Psoas muscle (tissue), 7 donors: ENCODE measurements at regions not wholly inside any gene's neighbourhood (a gene's known extent, or its start where the extent isn't known, plus 50 kb on each side); places are given as distances from the start of the nearest gene placed in this dataset.

ENCODE experiments used
- ATAC-seq, 4 donors: fragments of 200-7000 bp; cut with Tn5 transposase; one replicate each; pipeline ENCODE4 v1.9.1; 2020; ENCODE audit warnings: moderate library complexity in 3 of 4, mild to moderate bottlenecking in 2 of 4
- DNase-seq, 2 donors: peaks; one replicate each; pipeline ENCODE4 v3.0.0-alpha.2; 2020
- H3K27ac ChIP-seq: fragments of 200-600 bp; one replicate; pipeline ENCODE4 v1.8.0; 2022
- H3K27me3 ChIP-seq, 3 donors: fragments of 200-600 bp in 1 of 3; one replicate each; pipeline versions ENCODE4 v1.6.1 to v1.8.0; 2013 to 2022; ENCODE audit warnings: low read length in 2 of 3, mild to moderate bottlenecking in 2 of 3, moderate library complexity in 1 of 3; ENCODE audit not compliant: insufficient read depth in 3 of 3
- H3K36me3 ChIP-seq, 2 donors: fragments of 200-600 bp in 1 of 2; one replicate each; pipeline versions ENCODE4 v1.6.1 to v1.8.0; 2013 to 2022; ENCODE audit warnings: low read depth in 1 of 2, mild to moderate bottlenecking in 1 of 2, moderate library complexity in 1 of 2; ENCODE audit not compliant: insufficient read depth in 1 of 2
- H3K4me1 ChIP-seq: fragments of 200-600 bp; one replicate; pipeline ENCODE4 v1.8.0; 2022
- H3K4me3 ChIP-seq: fragments of 200-600 bp; one replicate; pipeline ENCODE4 v1.8.0; 2022; ENCODE audit warnings: mild to moderate bottlenecking
- H3K9me3 ChIP-seq: fragments of 200-600 bp; one replicate; pipeline ENCODE4 v1.8.0; 2022
- WGBS, 3 donors: extraction: QIAGEN DNeasy Blood & Tissue Kit; methylation state at CpG; one replicate each; pipeline versions ENCODE4 v1.1.6 to v1.1.7; 2013; 5-methylcytosine and 5-hydroxymethylcytosine counted together
- intact Hi-C, 2 donors: fragments of 100-400 bp; cut with DNase I; formaldehyde crosslinking; loops; one replicate each; pipeline versions ENCODE4 v1.11.0 to v1.14.2; 2022
- TF ChIP-seq, protein P1 (sequence below): fragments of 200-600 bp; IDR thresholded peaks from one replicate; pipeline ENCODE4 v1.8.0; 2022; ENCODE audit warnings: antibody characterized with exemption
- donor health status: healthy with polysubstance abuse.
- donor health status: DM: no; HTN: no; CAD: no; lungs with moderate emphysema.
- donor health status: Bipolar disorder and iron deficiency.
- donor health status: healthy.
- donor health status: DM: yes; HTN: yes; CAD: no.
- donor health status: DM: no; HTN: no; CAD: no.
- donor health status: DM: yes; HTN: yes; CAD: no.

DNA sequence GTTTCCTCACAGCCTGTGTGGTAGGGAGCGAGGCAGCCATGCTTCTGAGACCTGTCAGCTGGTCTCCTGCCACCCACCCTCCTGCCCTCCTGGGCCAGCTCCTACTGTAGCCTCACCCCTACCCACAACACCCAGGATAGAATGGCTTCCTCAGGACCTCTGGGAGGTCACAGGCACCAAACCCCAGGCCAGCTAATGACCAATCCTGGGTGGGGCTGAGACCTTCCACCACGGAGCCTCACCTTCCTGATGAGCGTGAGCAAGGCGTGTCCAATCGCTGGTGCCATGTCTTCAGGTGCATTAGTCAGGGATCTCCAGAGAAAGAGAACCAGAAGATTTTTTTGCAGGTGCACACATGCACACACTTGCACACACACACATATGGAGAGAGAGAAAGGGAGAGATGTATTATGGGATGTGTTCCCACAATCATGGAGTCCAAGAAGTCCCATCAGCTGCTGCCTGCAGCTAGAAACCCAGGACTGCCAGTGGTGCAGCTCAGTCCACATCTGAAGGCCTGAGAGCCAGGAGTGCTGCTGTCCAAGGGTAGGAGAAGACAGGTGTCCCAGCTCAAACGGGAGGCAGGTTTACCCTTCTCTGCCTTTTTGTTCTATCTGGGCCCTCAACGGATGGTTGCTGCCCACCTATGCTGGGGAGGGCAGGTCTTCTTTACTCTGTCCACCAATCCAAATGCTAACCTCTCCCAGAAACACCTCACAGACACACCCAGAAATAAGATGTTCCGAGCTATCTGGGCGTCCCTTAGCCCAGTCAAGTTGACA lies 70.4 kb upstream of the HDAC4 start:
- no peak for DNase-seq
- Histone ChIP-seq H3K4me1 (no peaks in the 10 kb centered on the region), H3K27ac (no peak overlapping the region), H3K4me3 (no peak overlapping the region), H3K9me3 (no peaks in the 10 kb centered on the region), H3K27me3 (no peaks in the 10 kb centered on the region), H3K36me3 (no peaks in the 10 kb centered on the region)
- TF ChIP-seq, protein P1, sequence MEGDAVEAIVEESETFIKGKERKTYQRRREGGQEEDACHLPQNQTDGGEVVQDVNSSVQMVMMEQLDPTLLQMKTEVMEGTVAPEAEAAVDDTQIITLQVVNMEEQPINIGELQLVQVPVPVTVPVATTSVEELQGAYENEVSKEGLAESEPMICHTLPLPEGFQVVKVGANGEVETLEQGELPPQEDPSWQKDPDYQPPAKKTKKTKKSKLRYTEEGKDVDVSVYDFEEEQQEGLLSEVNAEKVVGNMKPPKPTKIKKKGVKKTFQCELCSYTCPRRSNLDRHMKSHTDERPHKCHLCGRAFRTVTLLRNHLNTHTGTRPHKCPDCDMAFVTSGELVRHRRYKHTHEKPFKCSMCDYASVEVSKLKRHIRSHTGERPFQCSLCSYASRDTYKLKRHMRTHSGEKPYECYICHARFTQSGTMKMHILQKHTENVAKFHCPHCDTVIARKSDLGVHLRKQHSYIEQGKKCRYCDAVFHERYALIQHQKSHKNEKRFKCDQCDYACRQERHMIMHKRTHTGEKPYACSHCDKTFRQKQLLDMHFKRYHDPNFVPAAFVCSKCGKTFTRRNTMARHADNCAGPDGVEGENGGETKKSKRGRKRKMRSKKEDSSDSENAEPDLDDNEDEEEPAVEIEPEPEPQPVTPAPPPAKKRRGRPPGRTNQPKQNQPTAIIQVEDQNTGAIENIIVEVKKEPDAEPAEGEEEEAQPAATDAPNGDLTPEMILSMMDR: no peak
- WGBS, 3 donors: 92 to 95% (median 92%) methylated on average over 9 of the region's 9 CpGs
- no peak for ATAC-seq
- intact Hi-C loops: no loop called here

DNA sequence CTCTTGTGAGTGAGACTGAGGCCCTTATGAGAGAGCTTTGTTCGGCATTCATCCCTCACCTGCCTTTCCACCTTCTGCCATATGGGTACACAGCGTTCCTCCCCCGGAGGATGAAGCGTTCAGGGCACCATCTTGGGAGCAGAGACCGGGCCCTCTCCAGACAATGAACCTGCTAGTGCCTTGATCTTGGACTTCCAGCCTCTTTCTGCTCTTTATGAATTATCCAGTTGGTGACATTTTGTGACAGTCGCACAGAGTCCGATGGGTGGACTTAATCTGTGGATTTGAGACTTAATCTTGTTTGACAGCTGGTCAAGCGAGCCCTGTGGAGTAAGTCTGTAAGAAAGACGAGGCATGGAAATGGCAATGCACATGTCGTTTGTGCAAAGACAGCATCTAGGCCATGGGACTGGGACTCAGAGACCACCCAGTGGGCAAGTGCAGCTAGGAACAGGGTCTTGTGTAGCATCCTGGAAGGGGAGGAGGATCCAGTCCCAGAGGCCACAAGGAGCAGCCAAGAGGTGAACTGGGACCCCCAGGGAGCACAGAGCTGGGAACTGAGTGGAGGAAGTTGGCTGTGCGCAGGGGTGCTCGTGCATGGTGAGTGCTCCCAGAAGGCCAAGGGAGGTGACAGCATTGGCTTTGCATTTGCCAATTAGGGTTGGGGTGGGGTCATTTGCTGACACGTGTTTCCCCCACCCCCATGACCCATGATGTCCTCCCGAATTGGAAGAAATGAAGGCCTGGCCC lies 69.5 kb upstream of the HDAC4 start:
- Histone ChIP-seq H3K4me1 (no peaks in the 10 kb centered on the region), H3K27ac (no peak overlapping the region), H3K9me3 (no peaks in the 10 kb centered on the region), H3K27me3 (no peaks in the 10 kb centered on the region), H3K36me3 (no peaks in the 10 kb centered on the region), H3K4me3 (no peak overlapping the region)
- TF ChIP-seq, protein P1: no peak
- no peak for ATAC-seq
- no peak for DNase-seq
- intact Hi-C loops: no loop called here
- WGBS, 3 donors: 85 to 88% (median 87%) methylated on average over 14 of the region's 14 CpGs

DNA sequence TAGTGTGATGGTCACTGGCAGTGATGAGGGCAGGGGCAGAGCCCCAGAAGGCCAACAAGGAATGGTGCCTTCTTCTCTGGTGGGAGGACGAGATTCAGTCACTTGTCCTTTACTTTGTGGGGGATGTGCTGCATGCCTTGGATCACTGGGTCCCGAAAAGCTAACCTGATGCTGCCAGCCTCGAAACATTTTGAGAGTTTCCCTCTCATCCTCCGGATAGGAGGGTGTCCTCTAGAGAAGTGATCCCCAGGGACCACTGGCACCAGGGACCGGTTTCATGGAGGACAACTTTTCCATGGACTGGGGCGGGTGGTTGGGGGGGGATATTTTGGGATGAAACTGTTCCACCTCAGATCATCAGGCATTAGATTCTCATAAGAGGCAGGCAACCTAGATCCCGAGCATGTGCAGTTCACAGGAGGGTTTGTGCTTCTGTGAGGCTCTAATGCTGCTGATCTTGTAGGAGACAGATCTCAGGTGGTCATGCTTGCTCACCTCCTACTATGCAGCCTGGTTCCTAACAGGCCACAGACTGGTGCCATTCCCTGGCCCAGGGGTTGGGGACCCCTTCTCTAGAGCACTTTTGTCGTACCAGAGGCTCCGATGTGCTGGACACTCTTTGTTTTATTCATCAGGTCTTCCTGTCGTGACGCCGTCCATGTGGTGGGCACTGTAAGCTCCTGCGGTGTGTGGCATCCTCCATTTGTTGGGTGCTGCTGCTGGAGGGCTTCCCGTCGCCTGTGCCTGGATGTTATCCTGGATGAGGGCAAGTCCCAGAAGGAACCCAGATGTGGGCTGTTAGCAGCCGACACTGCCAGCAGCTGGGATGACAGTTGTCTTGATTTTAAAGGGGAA lies 68.5 kb upstream of the HDAC4 start:
- H3K36me3 ChIP-seq: no peaks in the 10 kb centered on the region
- no peaks in the 10 kb centered on the region for H3K9me3 ChIP-seq
- no peak overlapping the region for H3K27ac ChIP-seq
- H3K27me3 ChIP-seq: no peaks in the 10 kb centered on the region
- H3K4me1 ChIP-seq: peaks cover under 1% of the 10 kb centered on the region
- no peak overlapping the region for H3K4me3 ChIP-seq
- ATAC-seq: no peak
- TF ChIP-seq, protein P1: no peak
- WGBS, 3 donors: 91 to 93% (median 92%) methylated on average over 16 of the region's 16 CpGs
- intact Hi-C loops: no loop called here
- no peak for DNase-seq

DNA sequence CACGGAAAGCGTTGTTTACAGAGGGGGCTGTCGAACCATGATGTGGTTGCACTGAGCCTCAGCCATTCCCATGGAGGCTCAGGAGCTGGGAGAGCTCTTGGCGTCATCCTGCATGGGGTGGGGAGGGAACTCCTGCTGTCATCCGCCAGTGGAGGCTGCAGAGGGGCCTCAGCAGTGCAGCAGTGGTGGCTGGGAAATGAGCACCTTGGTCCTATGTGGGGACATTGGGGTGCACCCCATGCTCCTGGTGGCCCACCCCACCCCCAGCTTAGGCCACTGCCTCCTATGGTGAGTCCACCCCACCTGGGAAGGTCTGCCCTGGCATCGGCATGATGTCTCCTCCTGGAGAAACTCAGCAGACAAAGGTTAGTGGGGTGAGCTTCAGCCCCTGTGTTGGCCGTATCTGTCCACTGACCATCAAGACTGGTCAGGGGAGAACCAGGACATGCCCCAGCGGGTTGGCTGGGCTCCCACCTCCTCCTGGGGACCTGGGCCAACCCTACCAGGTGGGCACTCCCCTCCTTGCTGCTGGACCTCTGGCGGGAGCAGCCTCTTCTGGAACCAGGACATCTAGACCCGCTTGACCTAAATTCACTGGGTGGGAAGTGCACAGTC lies 67.8 kb upstream of the HDAC4 start:
- no peaks in the 10 kb centered on the region for H3K27me3 ChIP-seq
- no peaks in the 10 kb centered on the region for H3K36me3 ChIP-seq
- H3K4me1 ChIP-seq: peaks cover 8% of the 10 kb centered on the region
- H3K27ac ChIP-seq: no peak overlapping the region
- no peak overlapping the region for H3K4me3 ChIP-seq
- TF ChIP-seq, protein P1: no peak
- no peak for ATAC-seq
- WGBS, 3 donors: 89 to 91% (median 91%) methylated on average over 10 of the region's 10 CpGs
- DNase-seq: no peak
- H3K9me3 ChIP-seq: no peaks in the 10 kb centered on the region
- intact Hi-C loops: no loop called here
